IMR-90 (cell line): ENCODE measurements at regions not wholly inside any gene's neighbourhood (a gene's known extent, or its start where the extent isn't known, plus 50 kb on each side); places are given as distances from the start of the nearest gene placed in this dataset.

ENCODE experiments used
- ATAC-seq: fragments of 200-7000 bp; cut with Tn5 transposase; 2 replicates; pipeline ENCODE4 v1.9.1; 2020; ENCODE audit warnings: low read depth, mild to moderate bottlenecking, moderate library complexity
- BruUV-seq: library from RNA; stranded (reverse); fragments of 400-500 nt; replicated peaks from 2 replicates; lab custom pipeline; 2021; lab: Mats Ljungman, UMichigan
- CTCF ChIA-PET: fragments of 300-600 bp; formaldehyde crosslinking; extraction: SDS; loops from one replicate; lab custom pipeline; 2021; ENCODE audit warnings: antibody characterized with exemption; lab: Yijun Ruan, JAX
- POLR2A ChIA-PET: fragments of 300-600 bp; sonication (Branson Sonifier 250); formaldehyde crosslinking; loops from one replicate; lab custom pipeline; 2022; ENCODE audit warnings: antibody characterized with exemption; ENCODE audit not compliant: unreplicated experiment; lab: Charles Lee
- DNase-seq: peaks from one replicate; pipeline ENCODE4 v3.0.0; 2013
- H2AFZ ChIP-seq: replicated peaks from 2 replicates; pipeline ENCODE3; 2013; ENCODE audit warnings: low read length, mild to moderate bottlenecking; ENCODE audit not compliant: poor library complexity
- H2AK5ac ChIP-seq: 2 replicates; pipeline ENCODE4 v1.6.1; 2013; ENCODE audit warnings: low read depth, low read length, inconsistent platforms
- H2AK9ac ChIP-seq: replicated peaks from 2 replicates; pipeline ENCODE3; 2013; ENCODE audit warnings: mild to moderate bottlenecking, low read depth, low read length, moderate library complexity; ENCODE audit not compliant: poor library complexity
- H2BK120ac ChIP-seq: 2 replicates; pipeline ENCODE4 v1.6.1; 2013; ENCODE audit warnings: low read depth, low read length, inconsistent platforms
- H2BK15ac ChIP-seq: 3 replicates; pipeline ENCODE4 v1.6.1; 2013; ENCODE audit warnings: low read depth, low read length, inconsistent platforms
- H2BK20ac ChIP-seq: 2 replicates; pipeline ENCODE4 v1.6.1; 2013; ENCODE audit warnings: low read depth, mild to moderate bottlenecking, inconsistent platforms, low read length, moderate library complexity
- H2BK5ac ChIP-seq: 2 replicates; pipeline ENCODE4 v1.6.1; 2013; ENCODE audit warnings: mild to moderate bottlenecking, low read depth, low read length, inconsistent platforms; ENCODE audit not compliant: poor library complexity, severe bottlenecking
- H3K14ac ChIP-seq: replicated peaks from 2 replicates; pipeline ENCODE4 v1.6.1; 2013; ENCODE audit warnings: low read depth, low read length, inconsistent platforms
- H3K18ac ChIP-seq: 2 replicates; pipeline ENCODE4 v1.6.1; 2013; ENCODE audit warnings: low read depth, low read length, control low read depth
- H3K23ac ChIP-seq: 2 replicates; pipeline ENCODE4 v1.6.1; 2013; ENCODE audit warnings: low read depth, low read length, inconsistent platforms
- H3K27ac ChIP-seq: 2 replicates; pipeline ENCODE4 v1.5.1; 2013; ENCODE audit warnings: mild to moderate bottlenecking, control low read depth, low read length; ENCODE audit not compliant: insufficient read depth
- H3K27me3 ChIP-seq: 2 replicates; pipeline ENCODE4 v1.6.1; 2013; ENCODE audit warnings: low read length; ENCODE audit not compliant: control insufficient read depth, insufficient read depth
- H3K36me3 ChIP-seq: 2 replicates; pipeline ENCODE4 v1.6.1; 2013; ENCODE audit warnings: low read length, mixed read lengths; ENCODE audit not compliant: control insufficient read depth, insufficient read depth
- H3K4ac ChIP-seq: 2 replicates; pipeline ENCODE4 v1.6.1; 2013; ENCODE audit warnings: low read depth, low read length, inconsistent platforms
- H3K4me1 ChIP-seq: 2 replicates; pipeline ENCODE4 v1.6.1; 2013; ENCODE audit warnings: low read length, mixed read lengths; ENCODE audit not compliant: control insufficient read depth, insufficient read depth
- H3K4me2 ChIP-seq: 2 replicates; pipeline ENCODE4 v1.6.1; 2013; ENCODE audit warnings: low read depth, mild to moderate bottlenecking, control low read depth, low read length, moderate library complexity
- H3K4me3 ChIP-seq: 2 replicates; pipeline ENCODE4 v1.5.1; 2013; ENCODE audit warnings: low read depth, mild to moderate bottlenecking, control low read depth, low read length, moderate library complexity; ENCODE audit not compliant: insufficient read depth
- H3K56ac ChIP-seq: 2 replicates; pipeline ENCODE4 v1.6.1; 2013; ENCODE audit warnings: low read length, inconsistent platforms; ENCODE audit not compliant: insufficient read depth; ENCODE audit errors: extremely low read depth
- H3K79me1 ChIP-seq, 2 experiments: 2 replicates each; pipeline ENCODE4 v1.6.1; 2013; ENCODE audit warnings: low read length in 2 of 2, inconsistent platforms in 1 of 2, low read depth in 1 of 2
- H3K9ac ChIP-seq: 2 replicates; pipeline ENCODE4 v1.6.1; 2013; ENCODE audit warnings: low read depth, low read length, control low read depth
- H3K9me1 ChIP-seq: 2 replicates; pipeline ENCODE4 v1.6.1; 2013; ENCODE audit warnings: low read length, inconsistent platforms; ENCODE audit not compliant: insufficient read depth
- H3K9me3 ChIP-seq: 2 replicates; pipeline ENCODE4 v1.6.1; 2013; ENCODE audit warnings: low read length; ENCODE audit not compliant: control insufficient read depth, insufficient read depth
- H4K20me1 ChIP-seq: 2 replicates; pipeline ENCODE4 v1.6.1; 2013; ENCODE audit warnings: low read length, inconsistent platforms; ENCODE audit not compliant: insufficient read depth
- H4K5ac ChIP-seq: 2 replicates; pipeline ENCODE4 v1.6.1; 2013; ENCODE audit warnings: mild to moderate bottlenecking, low read depth, low read length, control low read depth
- H4K8ac ChIP-seq, 2 experiments: 2 replicates each; pipeline ENCODE4 v1.6.1; 2013; ENCODE audit warnings: low read depth in 2 of 2, low read length in 2 of 2, control low read depth in 1 of 2, inconsistent platforms in 1 of 2
- H4K91ac ChIP-seq: 2 replicates; pipeline ENCODE4 v1.6.1; 2013; ENCODE audit warnings: low read depth, low read length, inconsistent platforms; ENCODE audit not compliant: insufficient read depth
- BHLHE40 ChIP-seq: fragments of 150-350 bp; IDR thresholded peaks from 2 replicates; pipeline ENCODE4 v1.6.1; 2016; ENCODE audit warnings: mild to moderate bottlenecking, low read depth, low read length
- CEBPB ChIP-seq: IDR thresholded peaks from 2 replicates; pipeline ENCODE4 v1.6.1; 2012; ENCODE audit warnings: low read depth, low read length, improper control_type of control experiment
- CHD1 ChIP-seq: IDR thresholded peaks from 2 replicates; pipeline ENCODE4 v1.6.1; 2012; ENCODE audit warnings: low read depth, low read length, improper control_type of control experiment
- CTCF ChIP-seq: conservative IDR thresholded peaks from 2 replicates; pipeline ENCODE4 v1.5.1; 2012; ENCODE audit warnings: mild to moderate bottlenecking, low read depth, low read length, improper control_type of control experiment
- ELK1 ChIP-seq: fragments of 150-350 bp; IDR thresholded peaks from 2 replicates; pipeline ENCODE4 v1.6.1; 2016; ENCODE audit warnings: low read depth, mild to moderate bottlenecking, low read length, moderate library complexity, borderline replicate concordance
- FOS ChIP-seq: fragments of 150-350 bp; IDR thresholded peaks from 2 replicates; pipeline ENCODE4 v1.6.1; 2016; ENCODE audit warnings: low read depth, low read length
- MAFK ChIP-seq: IDR thresholded peaks from 2 replicates; pipeline ENCODE4 v1.6.1; 2012; ENCODE audit warnings: low read depth, low read length, improper control_type of control experiment
- MAZ ChIP-seq: IDR thresholded peaks from 2 replicates; pipeline ENCODE4 v1.6.1; 2012; ENCODE audit warnings: low read depth, mild to moderate bottlenecking, low read length, improper control_type of control experiment, moderate library complexity, borderline replicate concordance
- MXI1 ChIP-seq: IDR thresholded peaks from 2 replicates; pipeline ENCODE4 v1.6.1; 2012; ENCODE audit warnings: low read depth, mild to moderate bottlenecking, low read length, moderate library complexity, borderline replicate concordance
- NFE2L2 ChIP-seq: fragments of 150-350 bp; IDR thresholded peaks from 2 replicates; pipeline ENCODE4 v1.6.1; 2016; ENCODE audit warnings: low read depth, mild to moderate bottlenecking, low read length
- POLR2A ChIP-seq: IDR thresholded peaks from 2 replicates; pipeline ENCODE4 v1.6.1; 2012; ENCODE audit warnings: mild to moderate bottlenecking, low read depth, low read length
- RAD21 ChIP-seq: IDR thresholded peaks from 2 replicates; pipeline ENCODE4 v1.6.1; 2012; ENCODE audit warnings: low read length, improper control_type of control experiment
- RCOR1 ChIP-seq: IDR thresholded peaks from 2 replicates; pipeline ENCODE4 v1.6.1; 2012; ENCODE audit warnings: mild to moderate bottlenecking, low read length, improper control_type of control experiment; ENCODE audit not compliant: insufficient replicate concordance
- RFX5 ChIP-seq: IDR thresholded peaks from 2 replicates; pipeline ENCODE4 v1.8.0; 2012; ENCODE audit warnings: low read depth, mild to moderate bottlenecking, low read length, moderate library complexity
- SMC3 ChIP-seq: fragments of 150-350 bp; IDR thresholded peaks from 2 replicates; pipeline ENCODE4 v1.6.1; 2016; ENCODE audit warnings: low read depth, mild to moderate bottlenecking, antibody characterized with exemption, low read length, moderate library complexity
- USF2 ChIP-seq: fragments of 150-350 bp; IDR thresholded peaks from 2 replicates; pipeline ENCODE4 v1.6.1; 2017; ENCODE audit warnings: mild to moderate bottlenecking, antibody characterized with exemption, low read length, low read depth
- WGBS, 2 experiments: methylation state at CpG; one replicate each; pipeline versions ENCODE4 v1.1.5 to v1.1.7; 2013; ENCODE audit warnings: missing lambda C conversion rate in 2 of 2; ENCODE audit not compliant: insufficient read length in 1 of 2; ENCODE audit errors: extremely low coverage in 2 of 2; 5-methylcytosine and 5-hydroxymethylcytosine counted together
- dilution Hi-C: fragments of 300-500 bp; cut with HindIII; formaldehyde crosslinking; loops from one replicate; pipeline ENCODE4 v1.14.3; 2018; ENCODE audit warnings: low sequenced_read_pairs; ENCODE audit not compliant: unreplicated experiment
- in situ Hi-C: fragments of 300-500 bp; cut with MboI; formaldehyde crosslinking; loops from 3 replicates; pipeline ENCODE4 v1.14.3; 2019; ENCODE audit warnings: low sequenced_read_pairs, inconsistent platforms, mixed read lengths
- intact Hi-C: fragments of 100-400 bp; cut with micrococcal nuclease; formaldehyde crosslinking; loops from 2 replicates; pipeline ENCODE4 v1.10.0; 2022

GRCh38 chr10:112886463-112886862 lies 63.6 kb upstream of the TCF7L2 start:
- H3K4me1 ChIP-seq: no peaks in the 10 kb centered on the region
- no peak for ATAC-seq
- no peak overlapping the region for H3K4me3 ChIP-seq
- no peaks in the 10 kb centered on the region for H3K9me3 ChIP-seq
- no peak overlapping the region for H4K8ac ChIP-seq
- no peak overlapping the region for H3K9ac ChIP-seq
- H4K5ac ChIP-seq: no peak overlapping the region
- no peak overlapping the region for H2BK15ac ChIP-seq
- dilution Hi-C loops: no loop called here
- DNase-seq: no peak
- no peaks in the 10 kb centered on the region for H3K9me1 ChIP-seq
- no peak overlapping the region for H2BK120ac ChIP-seq
- intact Hi-C loops: no loop called here
- no peaks in the 10 kb centered on the region for H4K20me1 ChIP-seq
- H2BK20ac ChIP-seq: no peak overlapping the region
- POLR2A ChIA-PET: no interaction called here
- CTCF ChIA-PET: no interaction called here
- H3K14ac ChIP-seq: no peak overlapping the region
- in situ Hi-C loops: no loop called here
- no peak overlapping the region for H2AFZ ChIP-seq
- no peak overlapping the region for H4K91ac ChIP-seq
- no peaks in the 10 kb centered on the region for H3K36me3 ChIP-seq
- H3K23ac ChIP-seq: no peak overlapping the region
- H3K18ac ChIP-seq: no peak overlapping the region
- H3K27me3 ChIP-seq: peaks cover 25% of the 10 kb centered on the region
- H2AK5ac ChIP-seq: no peak overlapping the region
- no CpG with 5 or more reads among the region's 4 CpGs for WGBS, 2 experiments
- no peak overlapping the region for H2BK5ac ChIP-seq
- no peaks in the 10 kb centered on the region for H3K79me1 ChIP-seq
- H3K27ac ChIP-seq: no peak overlapping the region
- no TSS peak for BruUV-seq
- TF ChIP-seq MAZ (no peak), SMC3 (no peak), NFE2L2 (no peak), MXI1 (no peak), RFX5 (no peak), BHLHE40 (no peak), FOS (no peak), CTCF (no peak), RCOR1 (no peak), MAFK (no peak), POLR2A (no peak), RAD21 (no peak), CEBPB (no peak), CHD1 (no peak), ELK1 (no peak), USF2 (no peak)
- no peak overlapping the region for H3K56ac ChIP-seq
- no peak overlapping the region for H3K4ac ChIP-seq
- H2AK9ac ChIP-seq: no peak overlapping the region
- H3K4me2 ChIP-seq: no peak overlapping the region
